ENCODE measurements at regions not wholly inside any gene's neighbourhood (a gene's known extent, or its start where the extent isn't known, plus 50 kb on each side); places are given as distances from the start of the nearest gene placed in this dataset.

DNA sequence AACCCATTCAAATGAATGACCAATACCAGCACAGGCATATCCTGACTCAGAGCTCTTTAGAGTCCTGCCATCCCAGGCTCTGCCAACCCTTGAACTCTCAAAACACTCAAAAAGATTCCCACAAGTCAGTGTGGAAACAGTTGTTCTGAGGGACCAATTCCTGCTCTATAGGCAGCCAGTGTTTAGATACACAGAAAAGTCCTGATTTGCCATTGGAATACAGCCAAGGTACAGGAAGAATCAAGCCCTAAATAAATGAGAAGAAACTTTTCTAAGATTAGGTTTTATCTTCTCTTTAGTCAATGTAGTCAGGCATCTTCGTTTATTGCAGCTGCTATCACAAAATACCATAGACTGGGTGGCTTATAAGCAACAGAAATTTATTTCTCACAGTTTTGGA lies 626.8 kb upstream of the ARID1B start:
- no peak for DNase-seq (ENCODE audit: low read depth in 2 of 2)

DNA sequence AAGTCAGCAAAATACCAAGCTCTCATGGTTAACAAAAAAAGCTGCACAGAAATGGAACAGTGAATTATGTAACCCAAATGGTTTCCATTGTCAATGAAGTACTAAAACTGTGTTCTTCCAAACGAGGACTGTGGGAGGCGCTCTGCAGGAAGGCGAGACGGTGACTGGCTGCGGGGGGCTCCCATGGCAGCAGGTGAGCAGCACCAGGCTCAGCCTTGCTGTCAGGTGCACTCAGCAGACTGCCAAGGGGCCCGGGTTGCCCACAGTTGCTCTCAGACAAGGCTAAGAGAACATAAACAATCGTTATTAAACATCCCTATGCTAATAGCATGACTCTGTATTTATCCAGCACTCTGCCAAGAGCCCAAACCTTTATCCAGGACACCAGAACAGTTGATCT lies 630.3 kb upstream of the ARID1B start:
- no peak for DNase-seq (ENCODE audit: low read depth in 2 of 2)

DNA sequence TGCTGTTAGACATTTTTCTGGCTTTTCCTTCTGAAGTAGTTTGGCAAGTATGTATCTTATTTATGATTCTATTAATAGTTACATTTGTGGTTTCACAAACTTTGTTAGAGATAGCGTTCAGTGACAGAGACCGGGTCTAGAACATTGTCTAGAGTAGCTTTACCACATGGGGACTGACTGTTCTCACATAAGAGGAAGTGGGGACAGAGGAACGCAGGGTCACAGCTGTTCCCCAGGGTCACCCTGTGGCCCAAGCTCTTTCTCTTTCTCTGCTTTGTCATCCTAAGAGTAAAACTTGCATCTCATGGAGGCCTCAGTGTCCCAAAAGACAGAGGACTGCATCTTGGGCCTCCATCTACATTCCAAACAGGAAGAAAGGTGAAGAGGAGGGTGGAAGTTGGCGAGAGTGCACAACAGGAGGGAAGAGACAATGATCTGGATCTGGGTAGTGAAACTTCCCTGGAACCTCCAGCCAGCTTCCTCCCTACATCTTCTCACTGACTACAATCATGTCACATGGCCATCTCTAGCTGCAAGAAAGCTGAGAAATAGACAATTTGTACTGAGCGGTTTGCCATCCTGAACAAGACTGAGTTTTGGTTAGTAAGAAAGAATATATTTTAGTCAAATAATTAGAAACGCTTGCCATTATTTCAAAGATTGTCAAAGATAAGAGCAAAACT lies 645.8 kb upstream of the ARID1B start:
- DNase-seq (ENCODE audit: low read depth in 2 of 2) = no peak

DNA sequence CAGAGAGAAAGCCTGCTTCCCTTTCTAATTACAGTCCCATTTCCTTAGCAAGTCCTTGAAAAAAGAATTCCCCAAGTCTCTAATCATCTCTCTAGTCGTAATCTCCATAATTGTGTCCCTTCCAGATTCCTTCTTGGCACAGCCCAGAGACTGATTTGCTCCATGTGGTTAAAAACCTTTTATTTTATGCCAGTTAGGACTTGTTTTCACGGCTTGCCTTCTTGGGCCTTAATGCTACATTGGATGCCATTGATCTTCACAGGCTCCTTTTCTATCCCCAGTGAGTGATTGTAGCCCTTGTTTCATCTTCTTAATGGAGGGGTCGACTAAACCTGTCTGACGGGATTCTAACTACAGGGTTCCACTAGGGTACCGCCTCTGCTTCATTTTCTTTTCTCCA lies 650.6 kb upstream of the ARID1B start:
- no peak for DNase-seq (ENCODE audit: low read depth in 2 of 2)

DNA sequence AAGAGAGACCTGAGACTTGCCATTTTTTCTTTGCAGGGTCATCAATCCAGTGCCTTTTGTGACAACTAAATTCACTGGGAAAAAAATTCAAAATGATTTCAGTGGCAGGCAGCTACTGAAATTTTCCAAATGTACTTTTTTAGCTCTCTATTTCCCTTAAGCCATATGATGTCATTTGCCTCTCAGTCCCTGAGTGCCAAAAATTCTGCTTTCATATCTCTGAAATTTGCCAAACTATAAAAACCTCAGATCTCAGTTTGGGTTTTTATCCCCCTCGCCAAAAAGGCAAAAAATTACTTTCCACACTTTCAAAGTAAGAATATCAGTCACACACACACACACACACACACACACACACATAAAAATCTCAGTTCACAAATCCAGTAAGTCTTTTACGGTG lies 651.3 kb upstream of the ARID1B start:
- no peak for DNase-seq (ENCODE audit: low read depth in 2 of 2)

DNA sequence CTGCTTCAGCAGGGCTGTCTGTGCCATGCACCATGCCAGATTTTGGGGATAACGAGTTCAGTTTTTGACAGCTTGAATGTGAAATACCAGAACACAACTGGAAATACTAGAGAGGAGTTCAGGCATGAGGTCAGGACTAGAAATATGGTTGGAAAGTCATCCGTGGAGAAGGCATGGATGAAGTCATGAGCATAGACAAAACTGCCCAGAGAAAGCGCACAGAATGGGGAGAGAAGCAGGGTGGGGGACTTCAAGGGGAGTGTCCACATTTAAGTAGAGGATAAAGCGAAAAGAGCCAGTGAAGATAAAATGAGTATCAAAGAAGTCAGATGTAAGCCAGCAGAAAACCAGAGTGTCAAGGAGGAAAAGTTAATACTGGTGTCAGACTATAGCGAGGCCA lies 653.4 kb upstream of the ARID1B start:
- no peak for DNase-seq (ENCODE audit: low read depth in 2 of 2)

DNA sequence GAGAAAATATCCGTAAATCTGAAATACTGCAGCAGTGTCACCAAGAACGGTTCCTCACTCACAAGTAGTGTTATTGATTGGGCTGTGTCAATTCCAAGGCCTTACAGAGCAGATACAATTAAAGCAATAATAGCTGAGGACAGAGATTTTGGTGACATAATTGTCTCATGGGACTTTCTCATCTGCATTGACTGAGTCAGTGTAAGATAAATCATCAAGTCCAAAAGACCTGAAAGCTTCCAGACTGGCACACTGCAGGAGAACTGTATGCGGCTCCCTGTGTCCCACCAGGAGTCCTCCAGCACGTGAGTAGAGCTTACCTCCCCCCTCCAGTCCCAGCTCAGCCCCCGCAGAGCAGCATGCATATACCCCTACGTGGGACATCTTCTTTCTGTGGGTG lies 655.2 kb upstream of the ARID1B start:
- DNase-seq (ENCODE audit: low read depth in 2 of 2) = no peak

DNA sequence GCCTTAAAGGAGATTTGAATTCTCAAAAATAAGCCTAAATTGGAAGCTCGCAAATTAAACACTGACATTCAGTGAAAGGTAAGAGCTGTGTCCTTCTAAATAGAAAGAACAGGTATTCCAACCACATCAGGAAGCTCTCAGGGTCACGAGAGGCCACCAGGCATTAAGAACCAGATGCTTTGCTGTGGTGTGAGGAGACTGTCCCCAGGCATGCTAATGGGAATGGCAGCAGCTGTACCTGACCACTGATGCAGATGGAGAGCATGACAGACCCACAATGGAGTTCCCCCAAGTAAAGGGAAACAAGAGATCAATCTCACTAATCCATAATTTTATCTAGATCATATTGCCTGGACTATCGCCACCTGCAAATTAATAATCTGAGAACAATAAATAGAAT lies 658.9 kb upstream of the NOX3 start:
- no peak for DNase-seq (ENCODE audit: low read depth in 2 of 2)

DNA sequence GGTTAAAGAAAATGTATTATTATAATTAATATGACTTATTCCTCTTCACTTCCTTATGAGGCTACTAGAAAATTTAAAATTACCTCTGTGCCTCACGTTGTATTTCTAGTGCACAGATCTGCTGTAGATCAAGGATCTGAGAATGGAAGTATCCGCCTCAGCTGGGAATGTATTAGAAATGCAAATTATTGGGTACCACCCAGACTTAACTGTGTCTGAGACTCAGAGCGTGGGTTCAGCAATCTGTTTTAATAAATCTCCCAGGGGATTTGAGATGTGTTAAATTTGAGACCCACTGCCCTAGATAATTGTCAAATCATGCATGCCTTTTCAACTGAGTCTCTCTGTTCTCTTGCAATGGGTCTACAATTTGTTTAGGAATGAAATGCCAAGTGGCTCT lies 658.0 kb upstream of the NOX3 start:
- no peak for DNase-seq (ENCODE audit: low read depth in 2 of 2)

DNA sequence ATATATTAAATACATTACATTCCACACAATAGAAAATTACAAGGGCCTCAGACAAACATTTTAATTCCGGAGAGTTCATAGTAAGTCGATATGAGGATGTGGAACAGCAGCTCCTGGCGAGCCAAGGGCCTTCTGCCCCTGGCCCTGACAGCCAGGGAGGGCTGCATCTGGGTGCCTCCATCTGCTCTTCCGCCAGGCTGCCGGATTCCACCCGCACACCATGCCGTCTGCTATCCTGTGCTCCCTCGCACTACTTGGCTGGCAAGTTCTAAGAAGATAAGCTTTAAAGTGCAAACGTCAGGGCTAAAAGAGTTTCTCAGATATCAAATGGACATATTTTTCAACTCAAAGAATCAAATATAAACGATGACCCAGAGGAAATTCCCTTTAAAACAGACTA lies 656.3 kb upstream of the NOX3 start:
- DNase-seq (ENCODE audit: low read depth in 2 of 2) = no peak

DNA sequence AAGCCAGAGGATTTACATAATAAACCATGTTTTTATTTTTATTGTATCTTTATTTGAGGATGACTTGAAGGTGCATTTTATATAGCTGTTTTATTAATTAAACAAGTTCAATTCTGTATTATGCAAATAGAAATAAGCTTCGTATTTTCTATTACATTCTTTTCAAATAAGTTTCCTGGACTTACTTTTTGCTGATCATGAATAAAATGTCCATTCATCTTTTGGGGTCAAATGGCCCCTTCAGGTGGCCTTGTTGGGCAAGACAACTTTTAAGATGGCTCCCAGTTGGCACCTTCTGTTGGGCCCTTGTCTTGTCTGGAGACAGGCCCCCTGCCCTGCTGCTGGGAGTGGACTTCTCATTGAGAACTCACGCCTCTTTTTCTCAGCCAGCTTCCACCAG lies 654.6 kb upstream of the NOX3 start:
- no peak for DNase-seq (ENCODE audit: low read depth in 2 of 2)

DNA sequence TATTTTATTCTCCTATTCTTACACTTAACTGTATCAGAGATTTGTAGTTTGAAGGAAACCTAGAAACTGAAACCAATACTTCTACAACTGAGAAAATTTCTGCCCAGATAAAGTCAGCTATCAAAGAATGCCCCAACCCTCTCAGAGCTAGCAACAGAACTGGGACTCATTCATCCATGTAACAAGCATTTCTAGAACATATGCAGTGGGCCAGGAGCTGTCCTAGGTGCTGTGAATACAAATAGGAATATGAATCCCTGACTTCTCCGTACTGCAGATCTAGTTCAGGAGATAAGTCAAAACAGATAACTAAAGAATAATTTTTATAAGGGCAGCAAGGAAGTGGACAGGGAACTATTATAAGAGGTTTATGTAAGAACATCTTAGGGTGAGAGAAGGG lies 654.1 kb upstream of the NOX3 start:
- no peak for DNase-seq (ENCODE audit: low read depth in 2 of 2)

DNA sequence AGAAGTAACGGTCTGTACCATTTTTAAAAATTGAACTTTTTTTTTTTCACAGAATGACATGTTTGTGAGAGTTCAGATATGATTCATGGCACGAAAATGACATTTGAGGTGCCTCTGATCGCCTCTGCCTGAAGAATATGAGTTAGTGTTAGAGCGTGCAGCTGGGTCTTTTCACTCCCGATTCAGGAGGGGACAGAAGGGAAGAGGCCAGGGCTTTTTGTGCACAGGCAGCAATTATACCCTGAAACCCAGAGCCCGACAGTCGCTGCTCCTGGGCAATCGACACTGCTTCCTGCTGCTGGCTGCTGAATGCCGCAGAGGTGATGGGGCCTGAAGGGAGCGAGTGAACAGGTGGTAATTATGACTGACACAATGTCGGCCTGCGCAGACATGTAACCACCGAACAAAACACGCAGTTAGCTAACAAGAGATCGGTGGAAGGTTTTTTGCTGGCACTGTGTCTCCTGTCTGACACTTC lies 652.0 kb upstream of the NOX3 start:
- DNase-seq (ENCODE audit: low read depth in 2 of 2) = no peak

DNA sequence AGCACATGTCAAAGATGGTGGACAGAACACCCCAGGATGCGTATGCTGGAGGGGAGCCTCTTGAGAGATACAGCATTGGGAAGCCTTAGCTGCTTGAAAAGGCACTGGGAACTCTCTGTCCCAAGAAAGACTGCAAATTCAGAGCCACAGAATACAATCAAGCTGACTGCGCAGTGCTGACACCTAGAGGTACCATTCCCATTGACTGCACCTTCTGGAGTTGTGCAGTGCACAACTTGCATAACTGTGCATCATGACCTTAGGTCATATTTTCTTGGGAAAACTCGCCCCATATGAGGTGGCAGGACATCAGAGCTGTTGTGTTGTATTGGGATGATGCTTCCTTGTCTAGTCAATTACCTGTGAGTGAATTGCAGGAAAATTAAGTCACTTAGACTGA lies 646.5 kb upstream of the NOX3 start:
- DNase-seq (ENCODE audit: low read depth in 2 of 2) = no peak

DNA sequence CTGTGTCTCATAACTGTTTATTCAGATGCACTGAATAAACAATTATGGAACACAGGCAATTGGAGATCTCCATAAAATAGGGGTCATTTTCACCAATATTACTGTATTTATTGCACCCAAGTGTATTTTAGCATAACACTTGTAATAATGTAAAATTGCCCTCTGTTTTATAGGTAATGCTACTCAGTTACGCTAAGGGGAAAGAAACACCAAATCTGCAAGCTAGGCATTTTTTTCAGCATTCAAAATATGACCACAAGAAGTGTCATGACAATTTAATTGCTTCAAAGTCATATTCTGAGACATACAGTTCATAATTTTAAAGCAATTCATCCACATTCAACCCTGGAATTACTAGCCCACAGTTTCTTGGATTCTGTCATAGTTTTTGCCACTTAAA lies 643.2 kb upstream of the NOX3 start:
- DNase-seq (ENCODE audit: low read depth in 2 of 2) = no peak

DNA sequence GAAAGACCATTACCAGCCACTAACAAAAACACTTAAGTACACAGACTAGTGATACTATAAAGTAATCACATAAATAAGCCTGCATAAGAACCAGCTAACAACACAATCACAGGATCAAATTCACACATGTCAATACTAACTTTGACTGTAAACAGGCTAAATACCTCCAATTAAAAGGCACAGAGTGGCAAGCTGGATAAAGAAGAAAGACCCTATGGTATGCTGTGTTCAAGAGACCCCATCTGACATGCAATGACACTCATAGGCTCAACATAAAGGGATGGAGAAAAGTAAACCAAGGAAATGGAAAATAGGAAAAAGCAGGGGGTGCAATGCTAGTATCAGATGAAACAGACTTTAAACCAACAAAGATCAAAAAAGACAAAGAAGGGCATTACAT lies 631.8 kb upstream of the NOX3 start:
- no peak for DNase-seq (ENCODE audit: low read depth in 2 of 2)

DNA sequence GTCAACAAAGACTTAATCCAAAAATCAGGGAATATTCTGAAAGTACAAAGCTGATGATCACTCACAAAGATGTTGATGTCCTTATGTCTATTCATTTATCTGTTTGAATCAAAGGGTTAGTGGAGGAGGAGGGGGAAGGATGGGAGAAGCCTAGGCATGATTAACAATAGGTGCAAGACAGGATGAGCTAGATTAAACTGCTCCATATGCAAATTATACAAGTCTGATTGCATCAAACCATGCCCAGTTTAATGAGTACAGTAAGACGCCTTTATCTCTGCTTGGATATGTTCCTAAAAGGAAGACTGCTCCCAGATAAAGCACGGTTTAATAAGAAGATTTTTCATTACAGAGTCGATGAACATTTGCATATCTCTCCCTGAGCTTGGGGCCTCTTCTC lies 626.4 kb upstream of the NOX3 start:
- DNase-seq (ENCODE audit: low read depth in 2 of 2) = no peak

DNA sequence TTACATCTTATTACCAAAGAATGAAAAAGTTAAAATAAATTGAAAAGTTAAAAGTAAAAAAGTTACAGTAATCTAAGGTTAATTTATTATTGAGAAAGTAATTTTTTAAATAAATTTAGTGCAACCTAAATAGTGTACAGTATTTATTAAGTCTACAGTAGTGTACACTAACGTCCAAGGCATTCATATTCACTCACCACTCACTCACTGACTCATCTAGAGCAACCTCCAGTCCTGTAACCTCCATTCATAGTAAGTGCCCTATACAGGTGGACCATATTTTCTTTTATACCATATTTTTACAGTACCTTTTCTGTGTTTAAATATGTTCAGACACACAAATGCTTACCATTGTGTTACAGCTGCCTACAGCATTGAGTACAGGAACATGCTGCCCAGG lies 624.7 kb upstream of the NOX3 start:
- DNase-seq (ENCODE audit: low read depth in 2 of 2) = no peak

DNA sequence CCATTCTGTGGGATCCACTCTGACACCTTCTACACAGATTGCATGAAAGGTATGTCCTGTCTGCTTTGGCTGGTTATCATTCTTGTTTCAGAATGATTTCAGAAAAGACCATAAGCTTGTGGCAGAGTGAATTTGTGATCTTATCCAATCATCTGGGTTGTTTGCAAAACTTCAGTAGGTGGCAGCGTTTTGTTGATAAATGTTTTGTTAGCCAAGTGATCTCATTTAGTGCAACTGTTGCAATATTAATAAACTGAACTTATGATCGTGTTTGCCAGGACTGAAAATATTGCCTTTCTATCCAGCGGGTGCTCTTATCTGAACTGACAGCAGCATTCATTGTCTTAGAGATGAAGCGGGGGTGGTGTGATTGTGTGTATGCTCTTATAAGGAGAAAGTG lies 613.2 kb upstream of the NOX3 start:
- no peak for DNase-seq (ENCODE audit: low read depth in 2 of 2)

DNA sequence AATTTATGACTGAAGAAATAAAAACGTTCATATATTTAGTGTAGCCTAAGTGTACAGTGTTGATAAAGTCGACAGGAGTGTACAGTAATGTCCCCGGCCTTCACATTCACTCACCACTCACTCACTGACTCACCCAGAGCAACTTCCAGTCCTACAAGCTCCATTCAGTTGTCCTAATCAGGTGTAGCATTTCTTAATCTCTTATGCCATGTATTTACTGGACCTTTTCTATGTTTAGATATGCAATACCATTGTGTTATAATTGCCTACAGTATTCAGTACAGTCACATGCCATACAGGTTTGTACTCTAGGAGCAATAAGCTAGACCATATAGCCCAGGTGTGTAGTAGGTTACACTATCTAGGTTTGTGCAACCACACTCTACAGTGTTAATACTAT lies 610.2 kb upstream of the NOX3 start:
- no peak for DNase-seq (ENCODE audit: low read depth in 2 of 2)

DNA sequence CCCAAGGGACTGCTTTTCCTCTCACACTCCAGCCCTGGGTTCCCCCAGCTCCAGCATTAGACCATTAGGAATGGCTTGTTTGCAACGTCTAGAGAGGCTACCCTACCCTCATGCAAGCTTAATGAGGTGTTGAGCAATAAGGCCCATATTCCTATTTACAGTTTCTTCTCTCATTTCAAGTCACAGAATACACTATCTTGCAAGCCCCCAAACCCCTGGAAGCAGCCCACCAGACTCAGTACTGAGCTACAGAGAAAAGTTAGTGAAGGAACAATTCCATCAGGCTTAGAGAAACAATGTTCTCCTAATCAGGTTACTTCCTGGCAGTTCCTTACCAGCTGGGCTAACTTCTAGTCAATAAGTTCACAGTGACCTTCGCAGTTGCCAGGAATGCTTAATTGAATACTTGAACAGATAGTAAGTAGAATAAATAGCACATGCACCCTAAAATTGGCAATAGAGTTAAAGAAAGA lies 606.5 kb upstream of the NOX3 start:
- DNase-seq (ENCODE audit: low read depth in 2 of 2) = no peak

DNA sequence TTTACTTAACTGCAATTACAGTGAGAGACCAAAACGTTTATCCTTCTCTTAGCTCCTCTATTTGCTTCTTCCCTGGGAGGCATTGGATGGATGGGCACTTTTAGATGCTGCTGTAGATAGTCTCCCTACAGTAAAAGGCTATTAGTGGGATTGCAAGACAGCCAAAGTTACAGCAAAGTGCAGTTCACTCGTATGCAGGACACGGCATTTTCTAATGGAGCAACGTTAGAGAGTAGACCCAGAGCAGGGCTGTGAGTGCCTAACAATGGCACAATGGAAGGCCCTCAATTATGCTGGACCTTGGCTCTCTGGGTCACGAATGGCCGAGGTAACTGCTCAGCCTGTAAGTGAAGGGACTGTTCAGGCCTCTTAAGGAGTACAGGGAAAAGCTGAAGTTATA lies 605.8 kb upstream of the NOX3 start:
- DNase-seq (ENCODE audit: low read depth in 2 of 2) = no peak

DNA sequence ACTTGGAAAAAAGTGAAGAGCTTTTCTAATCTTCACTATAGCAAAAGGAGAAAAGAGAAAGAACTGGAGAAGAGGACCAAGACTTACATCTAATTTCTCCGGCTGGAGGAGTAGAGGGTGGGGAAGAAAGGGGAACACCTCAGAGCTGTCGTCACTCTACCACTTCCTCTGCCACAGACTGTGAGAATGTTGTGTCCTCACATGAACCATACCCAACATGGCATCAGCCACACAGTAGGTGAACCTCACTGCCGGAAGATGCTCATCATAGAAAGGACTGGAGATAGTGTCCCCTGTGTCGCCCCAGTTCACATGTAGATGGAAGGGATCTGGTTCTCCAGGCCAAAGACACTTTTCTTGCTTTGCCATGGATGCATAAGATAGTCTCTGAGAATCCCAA lies 604.4 kb upstream of the NOX3 start:
- DNase-seq (ENCODE audit: low read depth in 2 of 2) = no peak

DNA sequence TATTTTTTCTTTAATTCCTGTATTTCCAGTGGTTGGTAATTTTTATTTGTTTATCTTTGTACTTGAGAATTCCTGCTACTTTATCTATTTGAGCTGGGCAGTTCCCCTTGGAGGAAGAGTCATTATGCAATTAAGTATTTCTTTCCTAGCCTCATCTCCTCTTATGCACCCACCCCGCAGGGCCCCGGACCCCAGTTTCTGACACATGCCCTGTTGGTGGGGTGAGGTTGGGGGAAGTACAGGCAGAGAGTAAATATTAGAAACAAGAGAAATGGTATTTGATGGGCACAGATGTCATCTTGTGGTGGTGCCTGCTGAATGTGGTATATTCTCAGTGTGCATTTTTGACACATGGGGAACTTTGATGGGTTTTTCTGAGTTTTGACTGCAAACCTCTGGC lies 602.7 kb upstream of the NOX3 start:
- no peak for DNase-seq (ENCODE audit: low read depth in 2 of 2)
